GM12878 (cell line): ENCODE measurements at regions not wholly inside any gene's neighbourhood (a gene's known extent, or its start where the extent isn't known, plus 50 kb on each side); places are given as distances from the start of the nearest gene placed in this dataset.

Experiments
- CBFB ChIP-seq: IDR thresholded peaks from 2 replicates; pipeline ENCODE4 v1.6.1; 2016; ENCODE audit warnings: antibody characterized with exemption, low read depth
- CREM ChIP-seq: IDR thresholded peaks from 2 replicates; pipeline ENCODE4 v1.6.1; 2014; ENCODE audit warnings: antibody characterized with exemption, low read depth
- ELK1 ChIP-seq: IDR thresholded peaks from 2 replicates; pipeline ENCODE4 v1.6.1; 2012; ENCODE audit warnings: low read depth, low read length, improper control_type of control experiment
- HDGF ChIP-seq: fragments of 450-650 bp; IDR thresholded peaks from 2 replicates; pipeline ENCODE4 v1.6.1; 2016; ENCODE audit warnings: antibody characterized with exemption
- IRF4 ChIP-seq: IDR thresholded peaks from 2 replicates; pipeline ENCODE4 v1.6.1; 2011; ENCODE audit warnings: low read depth, low read length
- KAT2A ChIP-seq: conservative IDR thresholded peaks from 2 replicates; pipeline ENCODE4 v1.6.1; 2011; ENCODE audit warnings: low read depth, low read length; ENCODE audit not compliant: control insufficient read depth
- NR2C1 ChIP-seq: fragments of 450-650 bp; IDR thresholded peaks from 2 replicates; pipeline ENCODE4 v1.6.1; 2017; ENCODE audit warnings: antibody characterized with exemption, mild to moderate bottlenecking, moderate library complexity
- NRF1 ChIP-seq: conservative IDR thresholded peaks from 2 replicates; pipeline ENCODE4 v1.6.1; 2011; ENCODE audit warnings: mild to moderate bottlenecking, low read depth, low read length, improper control_type of control experiment
- POLR2A ChIP-seq: IDR thresholded peaks from 2 replicates; pipeline ENCODE4 v1.6.1; 2011; ENCODE audit warnings: low read depth, mild to moderate bottlenecking, low read length
- PRDM15 ChIP-seq: fragments of 450-650 bp; formaldehyde crosslinking; IDR thresholded peaks from 2 replicates; pipeline ENCODE4 v1.4.0; 2020; ENCODE audit warnings: mild to moderate bottlenecking, moderate library complexity
- RAD51 ChIP-seq: fragments of 450-650 bp; IDR thresholded peaks from 2 replicates; pipeline ENCODE4 v1.6.1; 2016; ENCODE audit warnings: moderate library complexity, mild to moderate bottlenecking, inconsistent platforms
- RUNX3 ChIP-seq: IDR thresholded peaks from 2 replicates; pipeline ENCODE4 v1.6.1; 2012; ENCODE audit warnings: low read length, inconsistent platforms
- SKIL ChIP-seq: fragments of 450-650 bp; IDR thresholded peaks from 2 replicates; pipeline ENCODE4 v1.6.1; 2017; ENCODE audit warnings: mild to moderate bottlenecking, low read depth, inconsistent platforms; ENCODE audit not compliant: poor library complexity, severe bottlenecking
- SMAD1 ChIP-seq: fragments of 450-650 bp; IDR thresholded peaks from 2 replicates; pipeline ENCODE4 v1.6.1; 2018; ENCODE audit warnings: mild to moderate bottlenecking, low read depth; ENCODE audit not compliant: partially characterized antibody
- SMARCA5 ChIP-seq: fragments of 450-650 bp; IDR thresholded peaks from 2 replicates; pipeline ENCODE4 v1.6.1; 2017; ENCODE audit warnings: mild to moderate bottlenecking
- SPI1 ChIP-seq: IDR thresholded peaks from 2 replicates; pipeline ENCODE4 v1.6.1; 2011; ENCODE audit warnings: low read depth, mild to moderate bottlenecking, low read length, moderate library complexity, borderline replicate concordance; ENCODE audit not compliant: insufficient read depth
- SRF ChIP-seq, 2 experiments: IDR thresholded peaks; 2 replicates each; pipeline ENCODE4 v1.6.1; 2011; ENCODE audit warnings: low read depth in 2 of 2, low read length in 2 of 2, mild to moderate bottlenecking in 1 of 2, moderate library complexity in 1 of 2
- TCF12 ChIP-seq: IDR thresholded peaks from 2 replicates; pipeline ENCODE4 v1.6.1; 2011; ENCODE audit warnings: low read depth, mild to moderate bottlenecking, low read length
- ZBED1 ChIP-seq: IDR thresholded peaks from 2 replicates; pipeline ENCODE4 v1.6.1; 2016; ENCODE audit warnings: borderline replicate concordance
- TF ChIP-seq, protein P1 (sequence below): IDR thresholded peaks from 2 replicates; pipeline ENCODE4 v1.6.1; 2011; ENCODE audit warnings: low read depth, mild to moderate bottlenecking, low read length, moderate library complexity, borderline replicate concordance; ENCODE audit errors: extremely low read depth

- TF ChIP-seq CBFB = no peak
- TF ChIP-seq NR2C1 = no peak
- no peak for TF ChIP-seq ELK1
- no peak for TF ChIP-seq PRDM15 (CRISPR knock-in tag)
- no peak for TF ChIP-seq ZBED1
- TF ChIP-seq SRF (IDR thresholded peaks at IDR 0.05; ENCODE audit: low read depth in 2 of 2, low read length in 2 of 2) = no peak
- TF ChIP-seq RAD51 = no peak
- TF ChIP-seq SMAD1 = no peak
- TF ChIP-seq CREM = no peak
- TF ChIP-seq RUNX3 = peak; percentile 46
- TF ChIP-seq, protein P1, sequence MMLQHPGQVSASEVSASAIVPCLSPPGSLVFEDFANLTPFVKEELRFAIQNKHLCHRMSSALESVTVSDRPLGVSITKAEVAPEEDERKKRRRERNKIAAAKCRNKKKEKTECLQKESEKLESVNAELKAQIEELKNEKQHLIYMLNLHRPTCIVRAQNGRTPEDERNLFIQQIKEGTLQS = no peak
- TF ChIP-seq KAT2A = no peak
- TF ChIP-seq TCF12 = 0 out of 2 replicates have a peak, but pooled peaks have one; percentile 18
- peak; percentile 95 for TF ChIP-seq SPI1
- TF ChIP-seq SMARCA5 = no peak
- no peak for TF ChIP-seq NRF1
- TF ChIP-seq POLR2A = no peak
- TF ChIP-seq IRF4 = peak; percentile 37; the same call in 1 of the 2 replicates
- TF ChIP-seq SKIL = no peak
- TF ChIP-seq HDGF = no peak
Measured at GRCh38 chr9:108182950-108183381, 672.8 kb downstream of the ACTL7B start (continued).
